Left ventricle myocardium inferior (tissue), 1 donor: ENCODE measurements at regions not wholly inside any gene's neighbourhood (a gene's known extent, or its start where the extent isn't known, plus 50 kb on each side); places are given as distances from the start of the nearest gene placed in this dataset.

Source experiments
- DNase-seq: peaks from one replicate; pipeline ENCODE4 v3.0.0-alpha.2; 2020
- H3K27ac ChIP-seq: fragments of 200-600 bp; replicated peaks from 2 replicates; pipeline ENCODE4 v1.8.0; 2021
- H3K27me3 ChIP-seq: fragments of 200-600 bp; 2 replicates; pipeline ENCODE4 v1.8.0; 2021; ENCODE audit warnings: low read depth
- H3K36me3 ChIP-seq: fragments of 200-600 bp; 2 replicates; pipeline ENCODE4 v1.8.0; 2021
- H3K4me1 ChIP-seq: fragments of 200-600 bp; 2 replicates; pipeline ENCODE4 v1.8.0; 2021
- H3K4me3 ChIP-seq: fragments of 200-600 bp; 2 replicates; pipeline ENCODE4 v1.8.0; 2021; ENCODE audit warnings: mild to moderate bottlenecking, moderate library complexity
- H3K9me3 ChIP-seq: fragments of 200-600 bp; replicated peaks from 2 replicates; pipeline ENCODE4 v1.8.0; 2021
- CTCF ChIP-seq: fragments of 200-600 bp; IDR thresholded peaks from 2 replicates; pipeline ENCODE4 v1.8.0; 2021; ENCODE audit warnings: antibody characterized with exemption, mild to moderate bottlenecking, borderline replicate concordance
- intact Hi-C: fragments of 100-400 bp; cut with micrococcal nuclease; formaldehyde crosslinking; loops from one replicate; pipeline ENCODE4 v1.11.0; 2022
- donor health status: DM: no; HTN: yes; CAD: no; lungs with severe emphysema.

GRCh38 chr21:26293141-26293946, 122.8 kb upstream of the APP start:
- H3K4me1 ChIP-seq = no peaks in the 10 kb centered on the region
- no peak overlapping the region for H3K4me3 ChIP-seq
- peaks cover 38% of the 10 kb centered on the region for H3K9me3 ChIP-seq
- TF ChIP-seq CTCF = no peak
- no peaks in the 10 kb centered on the region for H3K36me3 ChIP-seq
- intact Hi-C loops = no loop called here
- no peaks in the 10 kb centered on the region for H3K27me3 ChIP-seq
- DNase-seq = no peak
- no peak overlapping the region for H3K27ac ChIP-seq

GRCh38 chr21:26288026-26288425, 117.5 kb upstream of the APP start:
- no peaks in the 10 kb centered on the region for H3K36me3 ChIP-seq
- H3K27me3 ChIP-seq = no peaks in the 10 kb centered on the region
- H3K4me3 ChIP-seq = no peak overlapping the region
- no peak overlapping the region for H3K27ac ChIP-seq
- intact Hi-C loops = no loop called here
- TF ChIP-seq CTCF = no peak
- no peaks in the 10 kb centered on the region for H3K9me3 ChIP-seq
- no peak for DNase-seq
- peaks cover 4% of the 10 kb centered on the region for H3K4me1 ChIP-seq

- intact Hi-C loops = no loop called here
These were observed 114.0 kb upstream of the APP start for GRCh38 chr21:26284531-26284930.

GRCh38 chr21:26282058-26282457, 111.5 kb upstream of the APP start:
- no peaks in the 10 kb centered on the region for H3K36me3 ChIP-seq
- no peaks in the 10 kb centered on the region for H3K4me1 ChIP-seq
- DNase-seq = no peak
- H3K4me3 ChIP-seq = no peak overlapping the region
- no peak overlapping the region for H3K27ac ChIP-seq
- no peaks in the 10 kb centered on the region for H3K9me3 ChIP-seq
- TF ChIP-seq CTCF = no peak
- no peaks in the 10 kb centered on the region for H3K27me3 ChIP-seq
- intact Hi-C loops = no loop called here

More at GRCh38 chr21:26284531-26284930, 114.0 kb upstream of the APP start:
- Histone ChIP-seq H3K4me3 (no peak overlapping the region), H3K4me1 (peaks cover 4% of the 10 kb centered on the region), H3K27me3 (no peaks in the 10 kb centered on the region), H3K27ac (no peak overlapping the region), H3K9me3 (no peaks in the 10 kb centered on the region), H3K36me3 (no peaks in the 10 kb centered on the region)
- TF ChIP-seq CTCF = no peak
- no peak for DNase-seq

- TF ChIP-seq CTCF = no peak
- Histone ChIP-seq H3K27ac (no peak overlapping the region), H3K27me3 (no peaks in the 10 kb centered on the region), H3K4me3 (no peak overlapping the region), H3K36me3 (no peaks in the 10 kb centered on the region), H3K9me3 (peaks cover 3% of the 10 kb centered on the region), H3K4me1 (no peaks in the 10 kb centered on the region)
- intact Hi-C loops = no loop called here
- DNase-seq = no peak
These were observed 110.9 kb upstream of the APP start for GRCh38 chr21:26281506-26281905.
